ENCODE measurements at regions not wholly inside any gene's neighbourhood (a gene's known extent, or its start where the extent isn't known, plus 50 kb on each side); places are given as distances from the start of the nearest gene placed in this dataset.

DNA sequence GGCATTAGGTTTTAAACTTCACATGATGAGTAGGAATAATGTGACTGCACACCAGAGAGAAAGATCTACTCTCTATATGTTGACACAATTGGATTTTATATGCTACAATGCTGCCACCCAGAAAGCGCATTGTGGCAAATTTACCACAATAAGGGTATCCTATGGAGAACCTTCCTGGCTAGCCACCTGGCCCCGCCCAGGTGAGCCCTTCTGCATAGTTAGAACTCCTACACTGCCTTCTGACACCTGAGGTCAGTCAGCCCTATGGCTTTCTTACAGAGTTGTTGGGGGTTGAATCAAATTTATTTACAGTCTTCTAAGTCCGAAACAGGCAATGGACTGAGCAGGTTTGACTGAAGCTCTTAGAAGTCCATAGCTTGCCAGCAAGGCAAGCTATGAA lies 153.8 kb upstream of the S100G start:
- no peak for DNase-seq (ENCODE audit: low spot score)

DNA sequence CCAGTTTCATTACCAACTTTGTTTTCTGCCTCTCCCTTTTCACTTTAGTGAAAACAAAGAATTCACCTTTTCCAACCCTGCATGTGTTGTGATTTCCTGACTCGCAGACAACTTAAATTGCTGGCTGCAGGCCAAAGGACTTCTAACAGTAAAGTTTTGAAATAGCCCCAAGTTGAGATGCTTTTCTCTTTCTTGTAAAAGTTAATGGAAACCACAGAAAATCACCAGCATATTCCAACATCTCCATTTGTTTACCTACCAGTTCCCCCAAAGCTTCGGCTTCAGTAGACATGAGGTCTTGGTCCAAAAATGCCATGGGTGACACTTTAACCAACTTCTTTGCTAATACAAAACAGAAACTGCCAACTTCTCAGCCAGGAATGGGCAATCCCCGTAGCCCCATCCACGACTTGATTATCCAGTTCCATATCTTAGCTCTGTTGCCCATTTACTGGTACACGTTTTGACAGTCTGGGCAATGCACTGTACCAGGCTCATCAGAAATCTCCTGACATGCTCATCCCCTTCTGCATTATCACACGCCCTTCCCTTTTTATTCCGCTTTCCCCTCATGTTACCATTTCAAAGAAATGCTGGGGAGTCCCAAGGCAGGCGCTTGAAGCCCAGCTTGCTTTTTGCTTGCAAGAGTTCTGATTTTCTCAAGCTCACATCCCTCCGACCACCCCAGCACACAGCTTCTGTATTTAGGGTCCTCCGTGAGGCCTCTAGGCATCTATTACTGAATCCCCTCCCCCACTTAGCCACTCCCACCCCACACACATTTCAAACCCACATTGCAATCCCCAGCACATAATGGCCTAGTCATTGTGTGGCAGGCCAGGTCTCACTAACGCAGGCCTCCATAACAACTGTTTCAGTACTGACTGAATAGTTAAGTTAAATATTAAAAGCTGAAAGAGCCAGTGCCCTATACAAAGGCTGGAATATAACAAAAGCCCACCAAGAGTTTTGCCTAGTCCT lies 137.9 kb upstream of the S100G start:
- DNase-seq (ENCODE audit: low spot score) = no peak

DNA sequence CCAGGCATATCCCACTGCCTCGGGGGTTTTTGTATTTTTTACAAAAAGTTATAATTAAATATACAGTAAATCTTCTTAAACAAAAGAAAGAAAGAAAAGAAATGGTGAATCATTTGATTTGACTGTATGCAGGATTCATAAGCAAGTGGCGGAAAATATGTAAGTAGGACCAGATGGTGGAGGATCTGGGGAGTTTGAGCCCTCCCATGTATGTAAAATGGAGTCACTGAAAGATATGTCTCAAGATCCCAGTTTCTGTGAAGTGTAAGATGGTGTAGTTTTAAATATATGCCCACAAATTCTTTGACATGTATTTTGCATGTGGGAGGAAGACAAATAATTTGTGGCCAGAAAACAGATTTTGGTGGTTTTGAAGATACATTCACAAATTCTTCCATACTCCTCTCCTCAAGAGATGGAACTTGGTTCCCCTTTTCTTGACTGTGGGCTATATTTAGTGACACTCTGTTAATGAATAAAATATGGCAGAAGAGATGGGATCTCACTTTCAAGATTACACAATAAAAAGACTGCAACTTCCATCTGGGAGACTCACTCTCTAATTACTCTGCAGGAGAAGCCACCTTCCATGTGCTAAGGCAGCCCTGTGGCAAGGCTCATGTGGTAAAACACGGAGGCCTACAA lies 133.6 kb upstream of the S100G start:
- no peak for DNase-seq (ENCODE audit: low spot score)

DNA sequence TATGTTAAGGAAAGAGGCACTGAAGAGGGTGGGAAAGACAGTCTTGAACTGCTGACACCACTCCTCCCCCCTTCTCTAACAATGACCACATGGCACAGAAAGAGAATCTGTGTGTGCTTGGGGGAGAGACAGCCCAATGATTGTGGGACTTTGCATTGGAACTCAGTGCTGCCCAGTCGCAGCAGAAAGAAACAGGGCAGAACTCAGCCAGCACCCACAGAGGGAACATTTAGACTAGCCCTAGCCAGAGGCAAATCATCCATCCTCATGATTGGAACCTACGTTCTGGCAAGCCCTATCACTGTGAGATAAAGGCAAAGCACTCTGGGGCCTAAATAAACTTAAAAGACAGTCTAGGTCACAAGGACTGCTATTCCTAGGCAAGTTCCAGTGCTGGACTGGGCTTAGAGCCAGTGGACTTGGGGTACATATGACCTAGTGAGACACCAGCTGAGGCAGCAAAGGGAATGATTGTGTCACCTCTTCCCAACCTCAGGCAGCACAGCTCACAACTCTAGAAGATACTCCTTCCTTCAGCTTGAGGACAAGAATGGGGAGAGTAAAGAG lies 132.8 kb upstream of the S100G start:
- no peak for DNase-seq (ENCODE audit: low spot score)

DNA sequence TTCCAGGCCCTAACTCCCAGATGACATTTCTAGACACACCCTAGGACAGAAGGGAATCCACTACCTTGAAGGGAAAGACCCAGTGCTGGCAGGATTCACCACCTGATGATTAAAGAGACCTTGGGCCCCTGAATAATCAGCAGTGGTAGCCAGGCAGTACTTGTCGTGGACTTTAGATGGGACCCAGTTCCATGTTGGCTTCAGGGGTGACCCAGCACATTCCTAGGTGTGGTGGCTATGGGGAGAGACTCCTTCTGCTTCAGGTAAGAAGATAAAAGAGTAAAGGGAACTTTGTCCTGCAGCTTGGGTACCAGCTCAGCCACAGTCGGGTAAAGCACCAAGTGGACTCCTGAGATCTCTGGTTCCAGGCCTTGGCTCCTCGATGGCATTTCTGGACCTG lies 131.8 kb upstream of the S100G start:
- DNase-seq (ENCODE audit: low spot score) = no peak

DNA sequence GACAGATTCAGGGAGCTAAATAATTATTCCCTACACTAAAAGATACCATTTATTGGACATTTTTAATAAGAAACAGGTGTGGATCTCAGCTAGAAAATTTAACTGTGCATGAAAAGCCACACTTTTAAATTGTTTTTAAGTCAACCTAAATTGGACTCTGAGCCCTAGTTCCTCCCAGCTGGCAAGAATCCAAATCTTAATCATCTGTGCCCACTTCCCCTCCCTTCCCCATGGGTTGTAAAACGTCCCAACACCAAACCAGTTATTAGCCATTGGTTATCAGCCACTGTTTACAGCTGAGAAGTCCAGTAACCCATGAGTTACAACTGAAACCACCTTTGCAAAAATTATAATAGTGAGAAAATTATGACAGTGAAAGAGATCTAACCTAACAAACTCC lies 125.6 kb upstream of the S100G start:
- no peak for DNase-seq (ENCODE audit: low spot score)

DNA sequence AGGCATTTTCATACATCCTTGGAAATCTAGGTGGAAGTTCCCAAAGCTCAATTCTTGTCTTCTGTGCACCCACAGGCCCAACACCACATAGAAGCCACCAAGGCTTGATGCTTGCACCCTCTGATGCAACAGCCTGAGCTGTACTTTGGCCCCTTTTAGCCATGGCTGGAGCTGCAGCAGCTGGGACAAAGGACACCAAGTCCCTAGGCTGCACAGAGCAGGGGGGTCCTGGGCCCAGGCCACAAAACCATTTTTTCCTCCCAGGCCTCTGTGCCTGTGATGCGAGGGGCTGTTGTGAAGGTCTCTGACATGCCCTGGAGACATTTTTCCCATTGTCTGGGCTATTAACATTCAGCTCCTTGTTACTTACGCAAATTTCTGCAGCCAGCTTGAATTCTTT lies 124.0 kb upstream of the S100G start:
- DNase-seq (ENCODE audit: low spot score) = no peak

DNA sequence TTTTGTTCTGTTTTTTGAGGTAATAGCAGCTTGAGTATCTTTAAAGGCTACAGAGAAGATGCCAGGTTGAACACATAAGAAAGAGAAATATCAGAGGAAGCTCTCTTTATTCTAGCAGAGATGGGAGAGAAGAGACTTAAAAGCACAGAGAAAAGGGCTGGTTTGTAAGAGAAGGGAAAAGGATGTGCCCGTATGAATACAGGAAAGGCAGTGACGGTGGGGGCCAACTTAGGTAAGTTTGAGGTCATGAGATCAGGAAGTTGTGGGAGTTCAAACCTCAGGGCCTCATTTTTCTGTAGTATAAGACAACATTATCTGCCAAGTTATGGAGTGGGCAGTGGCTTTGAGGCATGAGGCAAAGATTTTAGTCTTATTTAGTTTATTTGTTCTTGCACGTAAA lies 121.3 kb upstream of the S100G start:
- no peak for DNase-seq (ENCODE audit: low spot score)

All from globus pallidus (tissue), 1 donor.